A673 (cell line): ENCODE measurements at regions not wholly inside any gene's neighbourhood (a gene's known extent, or its start where the extent isn't known, plus 50 kb on each side); places are given as distances from the start of the nearest gene placed in this dataset.

ENCODE experiments used
- BruUV-seq: library from RNA; stranded (reverse); fragments of 400-500 nt; replicated peaks from 2 replicates; lab custom pipeline; 2021; lab: Mats Ljungman, UMichigan
- CTCF ChIA-PET: fragments of 300-600 bp; sonication (Branson Sonifier 250); formaldehyde crosslinking; loops from one replicate; lab custom pipeline; 2022; ENCODE audit warnings: antibody characterized with exemption; lab: Charles Lee
- POLR2A ChIA-PET: fragments of 300-600 bp; sonication (Branson Sonifier 250); formaldehyde crosslinking; loops from one replicate; lab custom pipeline; 2022; ENCODE audit warnings: antibody characterized with exemption; ENCODE audit not compliant: low non-redundant PET; lab: Charles Lee
- DNase-seq: peaks from one replicate; pipeline ENCODE4 v3.0.0-alpha.2; 2015; ENCODE audit warnings: low spot score
- H3K27ac ChIP-seq: fragments of 200-600 bp; sonication (generic); 2 replicates; pipeline ENCODE4 v1.5.1; 2016; ENCODE audit warnings: mixed run types, low read depth, mild to moderate bottlenecking, mixed read lengths, antibody characterized with exemption, low read length; ENCODE audit not compliant: poor library complexity, severe bottlenecking
- H3K27me3 ChIP-seq: fragments of 200-600 bp; sonication (generic); replicated peaks from 2 replicates; pipeline ENCODE4 v1.6.1; 2017; ENCODE audit warnings: mixed run types, low read depth, mild to moderate bottlenecking, mixed read lengths, antibody characterized with exemption, low read length; ENCODE audit not compliant: insufficient read depth, poor library complexity
- H3K36me3 ChIP-seq: fragments of 200-600 bp; sonication (generic); 2 replicates; pipeline ENCODE4 v1.6.1; 2016; ENCODE audit warnings: mixed run types, mild to moderate bottlenecking, mixed read lengths, antibody characterized with exemption, low read length; ENCODE audit not compliant: insufficient read depth, poor library complexity, severe bottlenecking
- H3K4me1 ChIP-seq: fragments of 200-600 bp; sonication (generic); 2 replicates; pipeline ENCODE4 v1.6.1; 2017; ENCODE audit warnings: mixed run types, mild to moderate bottlenecking, mixed read lengths, antibody characterized with exemption, low read length; ENCODE audit not compliant: insufficient read depth, poor library complexity, severe bottlenecking
- H3K4me3 ChIP-seq: fragments of 200-600 bp; sonication (generic); 2 replicates; pipeline ENCODE4 v1.5.1; 2016; ENCODE audit warnings: low read depth, mixed run types, mild to moderate bottlenecking, mixed read lengths, low read length; ENCODE audit not compliant: poor library complexity, severe bottlenecking
- H3K9me3 ChIP-seq: fragments of 200-600 bp; sonication (generic); 2 replicates; pipeline ENCODE4 v1.6.1; 2016; ENCODE audit warnings: mixed run types, low read depth, mild to moderate bottlenecking, mixed read lengths, antibody characterized with exemption, low read length; ENCODE audit not compliant: poor library complexity, severe bottlenecking
- EZH2 ChIP-seq: fragments of 200-600 bp; sonication (generic); IDR thresholded peaks from 2 replicates; pipeline ENCODE4 v1.6.1; 2017; ENCODE audit warnings: borderline replicate concordance, low read depth, mild to moderate bottlenecking, mixed read lengths, antibody characterized with exemption, low read length; ENCODE audit not compliant: poor library complexity, severe bottlenecking
- intact Hi-C: fragments of 100-400 bp; cut with micrococcal nuclease; formaldehyde crosslinking; loops from one replicate; pipeline ENCODE4 v1.10.0; 2022; ENCODE audit not compliant: unreplicated experiment
- TF ChIP-seq, protein P1 (sequence below): fragments of 300-800, 200-600 bp; sonication (generic); conservative IDR thresholded peaks from 2 replicates; pipeline ENCODE4 v1.5.1; 2017; ENCODE audit warnings: low read depth, mild to moderate bottlenecking, antibody characterized with exemption, low read length, moderate library complexity, mixed read lengths

- TF ChIP-seq, protein P1, sequence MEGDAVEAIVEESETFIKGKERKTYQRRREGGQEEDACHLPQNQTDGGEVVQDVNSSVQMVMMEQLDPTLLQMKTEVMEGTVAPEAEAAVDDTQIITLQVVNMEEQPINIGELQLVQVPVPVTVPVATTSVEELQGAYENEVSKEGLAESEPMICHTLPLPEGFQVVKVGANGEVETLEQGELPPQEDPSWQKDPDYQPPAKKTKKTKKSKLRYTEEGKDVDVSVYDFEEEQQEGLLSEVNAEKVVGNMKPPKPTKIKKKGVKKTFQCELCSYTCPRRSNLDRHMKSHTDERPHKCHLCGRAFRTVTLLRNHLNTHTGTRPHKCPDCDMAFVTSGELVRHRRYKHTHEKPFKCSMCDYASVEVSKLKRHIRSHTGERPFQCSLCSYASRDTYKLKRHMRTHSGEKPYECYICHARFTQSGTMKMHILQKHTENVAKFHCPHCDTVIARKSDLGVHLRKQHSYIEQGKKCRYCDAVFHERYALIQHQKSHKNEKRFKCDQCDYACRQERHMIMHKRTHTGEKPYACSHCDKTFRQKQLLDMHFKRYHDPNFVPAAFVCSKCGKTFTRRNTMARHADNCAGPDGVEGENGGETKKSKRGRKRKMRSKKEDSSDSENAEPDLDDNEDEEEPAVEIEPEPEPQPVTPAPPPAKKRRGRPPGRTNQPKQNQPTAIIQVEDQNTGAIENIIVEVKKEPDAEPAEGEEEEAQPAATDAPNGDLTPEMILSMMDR: no peak
- TF ChIP-seq EZH2: no peak
- no peak for DNase-seq
- no peaks in the 10 kb centered on the region for H3K4me1 ChIP-seq
- no peaks in the 10 kb centered on the region for H3K27me3 ChIP-seq
- no peak overlapping the region for H3K4me3 ChIP-seq
- intact Hi-C loops: no loop called here
- no TSS peak for BruUV-seq
- H3K36me3 ChIP-seq: no peaks in the 10 kb centered on the region
- H3K27ac ChIP-seq: no peak overlapping the region
- H3K9me3 ChIP-seq: no peaks in the 10 kb centered on the region
- ChIA-PET CTCF (no interaction called here), POLR2A (no interaction called here)
Observed at GRCh38 chr3:159001711-159002110, 199.9 kb downstream of the MFSD1 start.

DNA sequence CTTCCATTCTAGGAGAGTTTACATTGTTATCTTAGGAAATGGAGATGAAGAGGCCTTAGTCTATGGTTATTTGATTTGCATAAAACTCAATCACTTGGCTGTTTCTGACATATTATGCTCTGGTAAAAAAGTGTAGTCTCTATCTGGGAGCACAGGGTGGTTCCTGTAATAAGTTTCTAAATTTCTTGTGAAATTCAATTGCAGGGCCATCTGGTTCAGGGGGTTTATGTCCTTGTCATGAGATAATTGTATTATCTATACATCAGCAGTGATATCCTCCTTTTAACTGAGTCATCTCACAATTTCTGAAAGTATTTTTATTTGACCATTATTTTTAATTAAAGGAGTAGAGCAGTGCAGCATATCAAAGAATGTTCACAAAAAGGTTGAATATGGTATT is 203.3 kb downstream of the MFSD1 start:
- TF ChIP-seq EZH2: no peak
- TF ChIP-seq, protein P1: no peak
- Histone ChIP-seq H3K27me3 (no peaks in the 10 kb centered on the region), H3K9me3 (no peaks in the 10 kb centered on the region), H3K36me3 (no peaks in the 10 kb centered on the region), H3K27ac (no peak overlapping the region), H3K4me1 (no peaks in the 10 kb centered on the region), H3K4me3 (no peak overlapping the region)
- intact Hi-C loops: no loop called here
- no TSS peak for BruUV-seq
- no peak for DNase-seq
- ChIA-PET POLR2A (no interaction called here), CTCF (no interaction called here)

DNA sequence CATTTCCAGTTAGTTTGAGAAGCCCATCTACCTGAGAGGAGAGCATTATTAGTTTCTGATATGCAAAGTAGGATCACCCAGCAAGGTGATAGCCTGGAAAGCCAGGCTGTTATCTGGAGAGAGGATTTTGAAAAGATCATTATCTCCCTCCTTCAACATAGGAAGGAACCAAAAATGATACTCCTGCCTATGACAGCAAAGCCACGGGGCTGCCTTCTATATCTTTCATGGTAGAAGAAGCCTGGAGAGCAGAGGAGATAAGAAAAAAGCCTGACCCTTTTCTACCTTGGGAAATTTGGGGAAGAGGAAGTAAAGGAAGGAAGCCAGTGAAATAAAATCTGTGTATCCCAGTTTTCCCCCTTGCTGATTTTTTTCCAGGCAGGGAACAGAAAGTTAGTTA is 205.5 kb downstream of the MFSD1 start:
- no TSS peak for BruUV-seq
- Histone ChIP-seq H3K4me3 (no peak overlapping the region), H3K27me3 (no peaks in the 10 kb centered on the region), H3K4me1 (no peaks in the 10 kb centered on the region), H3K27ac (no peak overlapping the region), H3K36me3 (no peaks in the 10 kb centered on the region), H3K9me3 (no peaks in the 10 kb centered on the region)
- ChIA-PET POLR2A (no interaction called here), CTCF (no interaction called here)
- intact Hi-C loops: no loop called here
- no peak for DNase-seq
- TF ChIP-seq EZH2: no peak
- TF ChIP-seq, protein P1: no peak

GRCh38 chr3:159008401-159008800 is 206.5 kb downstream of the MFSD1 start:
- Histone ChIP-seq H3K27me3 (no peaks in the 10 kb centered on the region), H3K27ac (no peak overlapping the region), H3K4me3 (no peak overlapping the region), H3K36me3 (no peaks in the 10 kb centered on the region), H3K9me3 (no peaks in the 10 kb centered on the region), H3K4me1 (no peaks in the 10 kb centered on the region)
- DNase-seq: no peak
- TF ChIP-seq, protein P1: no peak
- no peak for TF ChIP-seq EZH2
- POLR2A ChIA-PET: no interaction called here
- CTCF ChIA-PET: no interaction called here
- intact Hi-C loops: no loop called here
- no TSS peak for BruUV-seq
